CD4-positive, alpha-beta T cell treated with Interleukin-4 for 4 hours (primary cell): ENCODE measurements at regions not wholly inside any gene's neighbourhood (a gene's known extent, or its start where the extent isn't known, plus 50 kb on each side); places are given as distances from the start of the nearest gene placed in this dataset.

Source experiments
- DNase-seq: peaks from one replicate; pipeline ENCODE4 v3.0.0-alpha.2; 2020

DNA sequence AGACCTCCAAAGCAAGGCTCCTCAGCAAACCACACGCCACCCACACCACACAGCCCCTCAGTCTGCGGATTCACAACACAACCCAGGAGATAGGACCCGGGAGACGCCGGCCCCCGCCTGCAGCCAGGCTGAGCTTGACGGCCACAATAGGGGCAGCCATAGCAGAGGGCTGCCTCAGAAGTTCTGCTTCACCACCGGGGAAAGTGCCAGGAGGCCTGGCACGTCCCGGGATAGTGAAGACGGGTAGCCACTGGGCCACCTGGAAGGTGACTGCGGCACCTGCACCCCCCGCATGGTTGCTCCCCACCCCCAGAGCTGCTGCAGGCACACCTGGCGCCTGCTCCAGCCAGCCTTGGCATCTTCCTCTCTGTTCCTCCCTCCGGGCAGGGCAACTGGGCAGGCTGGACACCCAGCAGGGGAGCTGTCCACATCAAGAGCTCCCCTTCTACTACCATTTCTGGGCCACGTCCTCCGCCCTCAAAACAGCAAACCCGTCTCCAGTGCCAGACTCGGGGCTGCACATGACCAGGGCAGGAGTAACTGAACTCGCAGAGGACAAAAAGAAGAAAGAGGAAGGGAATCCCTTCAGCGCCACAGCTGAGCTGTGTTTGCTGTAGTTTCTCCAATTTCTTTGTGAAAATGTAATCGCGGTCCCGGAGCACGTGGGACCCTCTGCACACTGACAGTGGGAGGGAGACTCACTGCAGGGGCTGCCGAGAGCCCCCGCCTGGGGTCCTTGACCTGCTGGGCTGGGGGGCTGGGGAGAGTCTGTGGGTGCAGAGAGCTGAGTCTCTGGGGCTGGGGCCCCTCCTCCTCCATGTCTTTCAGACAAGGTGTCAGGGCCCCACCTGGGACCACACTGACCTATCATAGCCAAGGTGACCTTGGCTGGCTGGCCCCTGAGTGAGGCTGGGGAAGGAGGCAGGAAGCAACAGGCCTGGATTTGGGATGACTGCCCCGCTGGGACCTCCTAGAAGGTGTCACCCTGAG, 74.2 kb upstream of the C14orf180 start:
- no peak for DNase-seq

DNA sequence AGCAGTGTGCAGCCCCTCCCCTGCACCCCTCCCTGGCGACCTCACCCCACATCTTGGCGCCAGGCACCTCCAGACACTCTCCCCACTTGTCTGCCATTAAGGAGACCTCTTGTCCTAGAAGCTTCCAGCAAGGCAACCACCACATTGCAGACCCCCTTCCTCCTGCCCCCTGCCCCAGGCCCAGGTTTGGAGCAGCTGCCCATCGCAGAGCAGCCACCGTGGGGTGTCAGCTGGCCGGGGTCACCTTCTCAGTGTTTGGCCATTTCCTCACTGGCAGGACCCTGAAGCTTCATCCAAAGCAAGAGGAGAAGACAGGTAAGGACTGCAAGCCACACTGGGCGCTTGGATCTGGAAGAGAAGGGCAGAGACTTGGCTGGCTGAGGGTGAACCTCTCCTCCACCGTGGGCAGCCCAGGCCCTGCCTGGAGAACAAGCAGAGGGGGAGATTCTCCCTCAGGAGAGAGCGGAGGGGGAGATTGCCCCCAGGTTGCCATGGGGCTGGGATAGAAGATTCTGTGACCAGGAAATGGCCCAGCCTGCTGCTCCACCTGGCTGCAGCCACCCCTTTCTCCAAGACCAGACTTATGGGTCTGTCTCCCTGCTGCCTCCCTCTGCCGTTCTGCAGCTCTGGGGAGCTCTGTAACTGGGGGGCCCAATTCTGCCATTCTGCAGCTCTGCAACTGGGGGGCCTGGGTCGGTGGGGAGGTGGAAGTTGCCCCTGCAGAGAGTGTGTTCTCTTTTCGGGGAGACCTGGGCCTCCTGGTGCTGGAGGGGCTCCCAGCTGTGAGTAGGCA, 72.9 kb upstream of the C14orf180 start:
- DNase-seq: no peak

DNA sequence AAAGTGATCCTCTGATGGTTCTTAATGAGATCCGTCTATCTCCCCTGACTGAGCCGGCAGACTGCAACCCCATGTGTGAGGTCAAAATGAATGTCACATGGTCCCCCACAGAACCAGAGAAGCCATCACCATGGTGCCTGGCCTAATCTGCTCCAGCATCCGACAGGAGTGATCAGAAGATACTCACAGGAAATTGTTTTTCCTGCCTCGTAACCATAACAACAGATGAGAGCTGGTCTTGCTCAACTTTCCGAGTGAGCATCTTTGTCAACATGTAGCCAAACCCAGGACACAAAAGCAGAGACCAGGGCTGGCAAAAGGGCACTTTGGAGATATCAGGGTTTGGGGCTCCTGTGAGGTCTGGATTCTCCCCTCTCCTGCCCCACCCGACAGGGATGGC, 72.1 kb upstream of the C14orf180 start:
- no peak for DNase-seq

DNA sequence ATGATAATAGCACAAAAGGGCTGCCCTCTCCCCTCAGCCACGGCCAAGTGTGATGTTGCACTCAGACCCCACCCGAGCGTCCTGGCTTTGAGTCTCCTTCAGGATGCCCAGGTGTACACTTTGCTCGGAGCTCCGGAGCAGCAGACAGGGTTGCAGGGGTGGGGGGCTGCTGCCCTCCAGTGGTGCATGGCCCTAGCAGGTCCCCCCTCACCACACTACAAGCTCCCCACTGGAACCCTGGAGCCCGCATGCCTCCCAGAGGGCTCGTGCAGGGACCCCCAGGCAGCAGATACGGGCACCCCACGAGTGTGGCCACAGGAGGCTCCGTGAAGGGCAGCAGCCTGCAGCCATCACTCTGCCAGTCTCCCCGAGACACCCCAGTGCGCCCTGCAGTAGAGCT, 69.9 kb upstream of the C14orf180 start:
- DNase-seq: no peak

DNA sequence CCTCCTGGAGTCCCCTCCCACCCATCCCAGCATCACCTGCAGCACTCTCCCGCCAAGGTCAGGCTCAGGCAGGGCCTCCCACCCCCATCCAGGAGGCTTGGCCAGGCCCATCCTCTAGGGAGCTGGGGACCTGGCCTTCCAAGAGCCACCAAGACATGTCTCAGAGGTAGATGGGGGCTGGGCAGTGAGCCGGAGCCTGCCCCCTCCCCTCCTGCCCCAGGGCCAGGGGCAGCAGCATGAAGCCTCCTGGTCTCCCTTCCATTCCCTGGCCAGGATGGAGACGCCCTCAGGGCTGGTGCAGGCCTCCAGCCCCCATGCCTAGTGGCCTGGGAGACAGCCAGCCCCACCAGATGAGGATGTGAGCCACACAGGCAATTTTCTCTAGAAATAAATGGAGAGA, 69.3 kb upstream of the C14orf180 start:
- no peak for DNase-seq

DNA sequence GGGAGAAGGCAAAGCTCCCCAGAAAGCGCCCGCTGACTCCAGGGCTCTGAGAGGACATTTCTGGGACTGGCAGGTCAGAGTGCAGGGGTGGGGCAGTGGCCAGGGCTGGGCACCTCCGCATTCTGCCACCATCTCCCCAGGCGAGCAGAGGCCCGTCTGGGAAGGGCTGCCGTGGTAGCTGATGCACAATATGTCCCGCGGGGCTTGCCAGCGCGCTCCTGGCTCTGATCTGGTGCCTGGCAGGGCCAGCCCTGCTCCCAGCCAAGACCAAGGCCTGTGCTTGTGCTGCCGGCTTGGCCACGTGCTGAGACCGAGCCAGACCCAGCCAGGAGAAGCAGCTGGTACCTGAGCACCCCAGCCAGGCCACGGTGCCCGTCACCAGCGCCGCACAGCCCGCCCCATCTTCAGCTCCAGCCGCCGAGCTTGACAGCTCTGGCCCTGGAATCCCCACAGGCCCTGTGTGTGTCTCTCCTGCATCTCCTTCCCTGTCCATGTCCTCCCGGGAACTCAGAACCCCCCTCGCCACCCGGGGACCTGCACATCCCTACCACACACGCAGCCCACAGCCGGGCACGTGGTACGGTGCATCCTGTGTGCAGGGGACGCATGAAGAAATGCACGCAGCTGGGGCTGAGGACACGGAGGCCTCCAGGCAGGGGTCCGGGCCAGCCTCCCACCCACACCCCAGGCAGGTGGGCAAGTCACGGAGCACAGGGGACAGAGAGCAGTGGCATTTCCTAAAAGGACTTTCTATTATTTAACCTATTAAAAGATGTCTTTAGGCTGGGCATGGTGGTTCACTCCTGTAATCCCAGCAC, 68.6 kb upstream of the C14orf180 start:
- no peak for DNase-seq

DNA sequence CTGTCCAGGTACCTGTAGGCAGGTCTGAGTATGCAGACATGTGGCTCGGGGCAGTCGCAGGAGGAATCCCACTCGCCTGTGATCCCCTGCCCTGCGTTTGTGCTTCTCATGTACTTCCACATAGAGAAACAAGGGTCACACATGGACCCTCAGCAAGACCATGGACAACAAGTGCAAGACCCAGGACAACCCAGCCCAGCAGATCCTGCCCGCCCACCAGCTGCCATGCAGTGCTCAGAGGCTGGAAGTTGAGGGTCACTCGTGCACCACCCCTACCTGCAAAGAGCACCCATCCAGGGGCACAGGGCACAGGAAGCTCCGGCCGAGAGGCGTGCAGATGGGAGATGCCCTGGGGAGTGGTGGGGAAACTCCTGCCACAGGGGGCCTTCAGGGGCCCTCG, 67.5 kb upstream of the C14orf180 start:
- no peak for DNase-seq

DNA sequence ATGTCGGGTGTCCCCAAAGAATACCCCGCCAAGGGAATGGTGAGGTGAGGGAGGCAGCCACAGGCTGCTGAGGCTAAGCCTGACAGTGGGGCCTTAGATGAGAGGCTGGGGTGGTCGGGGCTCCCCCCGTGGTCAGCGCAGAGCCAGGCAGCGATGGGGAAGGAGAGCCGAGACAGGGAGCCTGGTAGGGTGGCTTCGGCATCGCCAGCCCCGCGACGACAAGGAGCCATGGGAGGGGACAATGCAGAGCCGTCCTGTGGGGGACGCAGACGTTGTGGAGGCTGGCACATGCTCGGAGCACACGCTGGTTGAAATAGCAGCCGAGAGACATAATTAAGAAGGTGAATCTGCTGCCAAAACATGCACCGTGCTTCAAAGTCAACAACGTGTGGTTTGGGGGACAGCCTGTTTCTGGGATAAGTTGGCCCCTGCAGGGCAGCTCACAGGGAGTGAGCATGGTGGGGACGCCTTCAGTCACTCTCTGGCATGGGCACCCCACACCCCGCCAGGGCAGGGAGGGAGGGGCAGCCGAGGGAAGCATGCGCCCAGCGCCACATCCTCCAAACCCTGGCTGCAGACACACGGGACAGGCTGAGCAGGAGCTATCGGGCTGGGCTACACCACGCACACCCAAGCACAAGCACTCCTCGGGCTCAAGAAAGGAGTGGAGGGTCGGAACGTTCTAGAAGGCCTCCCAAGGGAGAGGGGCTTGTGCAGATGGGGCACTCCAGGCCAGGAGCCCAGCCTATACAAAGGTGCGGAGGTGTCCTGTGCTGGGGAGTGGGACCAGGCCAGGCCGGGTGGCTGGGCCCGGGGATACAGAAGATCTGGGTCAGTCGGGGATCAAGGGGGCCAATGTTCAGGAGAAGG, 66.6 kb upstream of the C14orf180 start:
- no peak for DNase-seq

DNA sequence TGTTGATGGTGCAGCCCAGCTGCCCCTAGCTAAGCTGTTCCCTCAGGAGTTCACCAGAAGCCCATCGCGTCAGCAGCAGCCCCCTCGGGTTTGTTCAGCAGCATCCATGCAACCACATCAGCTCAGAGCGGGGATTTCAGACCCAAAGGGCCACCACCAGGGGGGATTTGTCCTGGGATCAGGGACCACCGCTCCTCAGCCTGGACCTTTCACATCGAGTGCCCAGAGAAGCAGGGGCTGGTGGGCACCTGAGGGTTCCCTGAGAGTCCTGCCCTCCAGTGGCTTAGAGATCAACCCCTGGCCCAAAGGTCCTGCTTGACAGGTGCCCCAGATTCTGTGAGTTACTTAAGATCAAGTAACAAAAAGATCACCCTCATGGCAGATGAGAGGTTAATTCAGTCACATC, 65.9 kb upstream of the C14orf180 start:
- no peak for DNase-seq

DNA sequence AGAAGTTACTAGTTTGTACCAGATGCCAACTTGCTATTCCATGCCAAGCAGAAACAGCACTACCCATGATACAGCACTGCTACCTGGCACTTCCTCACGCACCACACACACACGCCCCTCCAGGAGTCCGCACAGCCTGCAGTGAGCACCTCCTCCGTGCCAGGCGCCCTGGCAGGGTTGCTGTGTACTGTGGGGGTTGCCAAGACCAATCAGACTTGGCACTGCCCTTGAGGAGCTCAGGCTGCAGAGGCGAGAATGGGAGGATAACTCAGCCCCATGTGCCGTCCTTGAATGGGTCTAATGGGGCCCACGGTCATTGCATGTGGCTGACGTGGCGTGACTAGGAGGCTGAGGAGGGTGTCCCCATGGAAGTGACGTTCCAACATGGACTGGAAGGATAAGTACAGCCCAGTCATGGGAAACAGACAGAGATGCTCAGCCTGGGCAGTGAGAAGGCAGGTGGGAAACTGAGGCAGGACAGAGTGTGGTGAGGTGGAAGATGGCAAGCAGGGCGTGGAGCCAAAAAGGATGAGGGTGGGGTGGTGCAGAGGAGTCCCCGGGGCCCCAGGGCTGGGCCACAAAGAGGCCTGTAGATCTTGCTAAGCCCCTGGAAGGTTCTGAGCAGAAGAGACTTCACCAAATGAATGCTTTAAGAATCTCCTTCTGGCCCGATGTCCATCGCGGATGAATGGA, 65.3 kb upstream of the C14orf180 start:
- DNase-seq: no peak

DNA sequence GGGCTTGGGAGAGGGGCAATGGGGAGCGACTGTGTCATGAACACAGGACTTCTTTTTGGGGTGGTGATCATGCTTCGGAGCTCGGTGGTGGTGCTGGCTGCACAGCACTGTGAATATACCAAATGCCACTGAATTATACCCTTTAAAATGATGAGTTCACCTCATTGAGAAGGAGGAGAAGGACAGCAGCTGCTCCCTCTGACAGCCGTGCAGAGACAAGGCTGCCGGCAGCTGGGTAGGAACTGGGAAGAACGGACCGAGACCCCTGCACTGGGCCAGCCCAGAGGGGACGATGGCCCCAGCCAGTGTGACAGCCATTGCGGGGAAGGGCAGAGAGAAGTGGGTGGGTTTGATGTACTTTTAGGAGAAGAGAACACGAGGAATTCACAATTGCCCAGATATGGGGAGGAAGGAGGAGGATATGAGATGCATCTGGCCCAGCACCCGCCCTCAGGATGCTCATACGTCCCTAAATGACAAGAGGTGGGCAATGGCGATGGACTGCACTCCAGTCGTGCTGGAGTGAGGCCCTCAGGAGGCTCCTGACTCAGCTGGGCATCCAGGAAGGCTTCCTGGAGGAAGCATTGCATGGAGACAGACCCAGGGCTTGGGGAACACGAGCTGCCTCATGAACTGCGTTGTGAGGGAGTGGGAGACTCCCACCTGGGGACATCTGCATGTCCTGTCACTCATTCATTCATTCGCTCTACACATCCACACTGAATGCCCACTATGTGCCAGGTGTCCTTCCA, 64.3 kb upstream of the C14orf180 start:
- no peak for DNase-seq

DNA sequence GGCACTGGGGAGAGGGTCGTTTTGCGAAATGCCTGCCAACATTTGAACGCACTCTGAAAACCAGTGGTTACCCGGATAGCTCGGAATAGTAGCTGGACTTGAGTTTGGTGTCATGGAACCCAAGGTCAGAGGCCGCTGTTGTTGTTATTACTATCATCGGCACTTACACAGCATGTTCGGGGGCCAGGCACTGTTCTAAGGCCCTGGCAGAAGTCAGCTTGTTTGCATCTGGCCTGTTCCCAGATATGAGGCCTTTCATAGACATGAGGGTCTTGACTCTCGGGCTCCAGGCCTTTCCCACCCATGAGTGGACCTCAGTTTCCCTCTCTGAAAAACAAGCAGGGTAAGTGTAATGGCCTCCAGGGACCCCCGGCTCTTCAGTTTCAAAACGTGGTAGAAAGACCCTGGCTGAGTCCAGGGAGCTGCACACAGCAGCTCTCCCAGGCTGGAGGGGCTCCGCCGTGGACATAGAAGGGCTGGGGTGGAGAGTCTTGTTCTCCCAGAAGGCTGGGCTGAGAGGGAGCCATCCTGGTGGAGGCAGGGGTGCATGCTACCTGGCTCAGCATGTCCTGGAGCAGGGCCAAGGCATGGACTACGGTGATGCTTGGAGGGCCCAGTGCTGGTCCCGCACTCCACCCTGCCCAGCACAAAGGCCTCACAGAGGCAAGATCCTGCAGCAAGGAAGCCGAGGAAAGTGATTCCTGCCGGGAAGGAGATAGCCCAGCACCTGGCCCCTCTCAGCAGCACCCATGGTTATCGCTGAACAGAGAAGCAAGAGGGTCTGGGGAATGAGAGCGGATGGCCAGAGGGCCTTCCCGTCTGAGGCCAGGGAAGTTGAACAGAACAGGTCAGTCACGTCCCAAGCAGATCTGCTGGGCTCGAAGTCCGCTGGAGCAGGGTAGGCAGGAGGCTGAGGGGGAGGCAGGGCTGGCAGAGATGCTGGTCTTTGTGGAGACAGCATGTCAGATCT, 63.5 kb upstream of the C14orf180 start:
- DNase-seq: no peak

DNA sequence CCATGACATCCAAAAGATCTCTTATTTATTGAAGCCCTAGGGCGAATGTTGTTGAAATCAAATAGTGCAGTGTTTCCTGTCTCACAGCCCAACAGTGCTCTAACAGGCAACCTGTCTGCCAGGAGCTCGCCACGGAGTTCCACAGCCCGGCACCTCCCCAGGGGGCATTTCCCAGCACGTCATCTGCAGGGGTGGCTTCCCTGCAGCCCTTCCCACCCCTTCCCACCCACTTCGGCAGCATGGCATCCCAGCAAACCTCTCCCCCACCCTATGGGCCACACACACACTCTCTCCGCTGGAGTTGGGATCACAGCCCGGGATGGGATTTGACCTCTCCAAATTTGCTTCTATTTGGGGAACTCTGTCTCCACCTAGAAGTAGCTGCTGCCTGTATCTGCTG, 62.7 kb upstream of the C14orf180 start:
- DNase-seq: no peak

DNA sequence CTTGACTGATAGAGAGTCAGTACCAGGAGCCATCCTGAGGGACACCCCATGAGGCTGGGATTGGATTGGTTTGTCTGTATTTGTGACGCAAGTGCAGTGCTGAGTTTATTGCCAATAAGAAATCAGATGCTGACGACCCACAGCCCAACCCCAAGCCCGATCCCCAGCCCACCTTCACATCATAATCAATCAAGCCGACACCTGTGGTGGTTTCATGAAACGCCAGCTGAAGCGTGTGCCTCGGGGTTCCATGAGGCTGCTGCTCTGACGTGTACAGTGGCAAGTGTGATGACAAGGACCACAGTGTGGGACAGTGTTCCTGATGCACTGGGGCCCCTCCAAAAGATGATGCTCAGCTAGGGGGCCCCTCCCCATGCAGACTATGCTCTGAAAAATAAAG, 62.1 kb upstream of the C14orf180 start:
- DNase-seq: no peak

DNA sequence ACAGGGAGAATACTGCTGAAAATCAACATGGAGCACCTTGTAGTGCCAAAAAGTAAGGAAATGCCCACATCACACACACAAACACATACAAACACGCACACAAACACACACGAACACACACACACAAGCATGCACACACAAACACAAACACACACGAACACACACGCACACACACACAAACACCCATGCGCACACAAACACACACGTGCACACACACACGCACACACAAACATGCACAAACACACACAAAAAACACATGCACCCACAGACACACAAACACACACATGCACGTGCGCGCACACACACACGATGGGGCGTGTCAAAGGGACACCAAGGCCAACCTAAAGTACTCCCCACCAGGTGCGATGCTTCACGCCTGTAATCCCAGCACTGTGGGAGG, 61.7 kb upstream of the C14orf180 start:
- DNase-seq: no peak

DNA sequence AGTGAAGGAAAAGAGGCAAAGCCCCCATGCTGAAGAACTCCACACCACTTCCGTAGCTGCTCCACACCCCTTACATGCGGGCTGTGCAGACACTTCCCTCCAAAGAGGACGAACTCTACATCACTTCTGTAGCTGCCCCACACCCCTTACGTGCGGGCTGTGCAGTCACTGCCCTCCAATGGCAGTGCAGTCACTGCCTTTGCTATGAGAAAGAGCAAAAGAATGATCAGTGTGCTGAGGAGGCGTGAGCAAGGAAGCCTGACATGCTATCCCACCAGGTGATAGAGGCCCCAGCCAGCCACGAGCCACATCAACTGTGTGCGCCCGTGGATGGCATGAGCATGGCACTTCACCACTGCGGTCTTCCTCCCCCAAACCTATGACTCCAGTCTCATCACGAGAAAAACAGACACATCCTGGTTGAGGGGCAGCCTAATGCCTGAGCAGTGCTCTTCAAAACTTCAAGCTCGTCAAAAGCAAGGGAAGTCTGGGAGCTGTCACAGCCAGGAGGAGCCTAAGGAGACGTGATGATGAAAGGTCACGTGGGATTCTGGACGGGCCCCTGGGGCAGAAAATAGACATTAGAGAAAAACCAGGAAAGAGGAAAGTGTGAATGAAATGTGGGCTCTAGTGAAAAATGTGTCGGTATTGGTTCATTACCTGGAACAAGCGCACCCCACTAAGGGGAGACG, 60.8 kb upstream of the C14orf180 start:
- no peak for DNase-seq

DNA sequence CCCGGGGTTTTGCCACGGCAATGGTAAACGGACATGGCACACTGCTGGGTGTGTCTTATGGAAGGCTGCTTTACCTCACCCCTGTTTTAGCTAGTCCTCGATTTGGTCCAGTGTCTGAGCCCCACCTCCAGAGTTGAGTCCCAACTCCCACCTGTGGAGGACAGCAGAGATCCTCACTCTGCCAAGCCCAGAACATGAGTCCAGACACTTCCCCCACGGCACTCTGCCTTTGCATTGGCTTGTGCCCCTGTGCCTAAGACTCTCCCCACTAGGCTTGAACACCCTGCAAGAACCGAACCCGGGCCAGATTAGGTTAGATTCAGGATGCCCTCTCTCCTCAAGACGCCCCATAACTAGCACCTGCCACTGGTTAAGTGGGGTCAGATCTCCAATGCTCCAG, 59.8 kb upstream of the C14orf180 start:
- no peak for DNase-seq

DNA sequence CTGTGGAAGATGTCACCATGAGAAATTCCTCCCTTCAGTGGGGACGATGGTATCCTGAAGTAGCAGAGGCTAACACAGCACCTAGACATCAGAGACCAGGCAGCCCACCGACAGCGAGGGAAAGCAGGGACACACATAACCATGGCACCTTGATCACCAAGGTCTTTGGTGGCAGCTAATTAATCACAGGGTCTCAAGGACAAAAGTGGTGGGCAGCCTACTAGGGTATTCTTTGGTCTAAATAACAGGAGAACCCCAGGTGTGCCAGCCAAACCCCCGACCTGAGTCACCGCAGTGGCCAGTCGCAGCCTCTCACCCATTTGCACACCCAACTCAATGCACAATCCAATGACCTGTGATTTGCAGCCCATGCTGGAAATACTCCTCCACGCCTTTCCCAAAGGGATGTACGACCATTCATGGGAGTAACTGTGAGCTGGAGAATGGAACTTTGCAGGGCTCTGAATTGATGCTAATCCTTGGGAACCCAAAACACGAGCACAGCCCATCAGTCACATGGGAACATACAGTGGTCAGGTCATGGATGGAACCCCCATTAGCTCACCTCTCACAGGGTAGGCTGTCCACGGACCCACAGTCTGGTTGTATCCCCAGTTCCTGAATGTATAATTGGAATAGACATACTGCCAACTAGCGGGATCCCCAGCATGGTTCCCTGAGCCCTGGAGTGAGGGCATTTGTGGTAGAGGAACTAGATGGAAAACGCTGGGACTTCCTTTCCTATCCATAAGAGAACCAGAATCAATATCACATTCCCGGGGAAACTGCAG, 58.7 kb upstream of the C14orf180 start:
- DNase-seq: no peak
